ENCODE measurements at regions not wholly inside any gene's neighbourhood (a gene's known extent, or its start where the extent isn't known, plus 50 kb on each side); places are given as distances from the start of the nearest gene placed in this dataset.
"Not testable (repeated sequence)": the region's sequence is repeated elsewhere in the genome, so short reads cannot be mapped to it uniquely, and the experiment has no call there.

- CTCF ChIA-PET; H3K36me3 ChIP-seq (ENCODE audit: control insufficient read depth, insufficient read depth, low read length); H3K27ac ChIP-seq (ENCODE audit: low read length); H3K4me1 ChIP-seq (ENCODE audit: control insufficient read depth, insufficient read depth, low read length); H3K4me3 ChIP-seq (ENCODE audit: low read depth in 2 of 2, low read length in 2 of 2); BruUV-seq (replicated peaks); DNase-seq (ENCODE audit: low read depth, low spot score); POLR2A ChIA-PET; ATAC-seq; H3K9me3 ChIP-seq (ENCODE audit: control insufficient read depth, insufficient read depth, low read depth, low read length); intact Hi-C loops (cut with micrococcal nuclease; ENCODE audit: unreplicated experiment); H3K27me3 ChIP-seq (ENCODE audit: control insufficient read depth, insufficient read depth, low read length); in situ Hi-C loops (cut with HindIII; ENCODE audit: low pct_unique_long_range_greater_than_20kb, low sequenced_read_pairs): not testable (repeated sequence)
Observed at GRCh38 chr22:49336483-49336882, 491.2 kb downstream of the BRD1 start.

DNA sequence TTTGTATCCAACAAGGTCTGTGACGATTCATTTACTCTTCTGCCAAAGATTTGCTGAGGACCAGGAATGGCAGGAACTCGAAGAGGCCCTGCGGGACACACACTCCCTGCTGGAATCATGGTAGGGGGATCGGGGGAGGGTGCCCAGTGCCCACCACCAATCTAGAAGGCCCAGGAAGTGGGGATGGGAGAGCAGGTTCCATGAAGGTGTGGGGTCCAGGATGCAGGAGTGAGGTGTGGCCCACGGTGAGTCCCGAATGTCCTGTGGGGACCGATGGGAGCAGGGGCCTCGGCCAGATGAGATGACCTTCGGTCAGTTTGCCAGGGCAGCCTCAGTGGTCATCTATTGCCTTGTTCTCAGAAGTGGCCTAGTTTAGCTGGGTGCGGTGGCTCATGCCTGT, 492.7 kb downstream of the BRD1 start:
- H3K27me3 ChIP-seq (ENCODE audit: control insufficient read depth, insufficient read depth, low read length), result no peaks in the 10 kb centered on the region; the same call in 1 of the 2 replicates

More for the DNA sequence above, 492.7 kb downstream of the BRD1 start:
- Histone ChIP-seq H3K9me3 (ENCODE audit: control insufficient read depth, insufficient read depth, low read depth, low read length) (no peaks in the 10 kb centered on the region), H3K4me3 (ENCODE audit: low read depth in 2 of 2, low read length in 2 of 2) (no peak overlapping the region), H3K27ac (ENCODE audit: low read length) (no peak overlapping the region), H3K4me1 (ENCODE audit: control insufficient read depth, insufficient read depth, low read length) (no peaks in the 10 kb centered on the region), H3K36me3 (ENCODE audit: control insufficient read depth, insufficient read depth, low read length) (no peaks in the 10 kb centered on the region)
- POLR2A ChIA-PET, result no interaction called here
- in situ Hi-C loops (cut with HindIII; ENCODE audit: low pct_unique_long_range_greater_than_20kb, low sequenced_read_pairs) (no loop called here), intact Hi-C loops (cut with micrococcal nuclease; ENCODE audit: unreplicated experiment) (no loop called here)
- CTCF ChIA-PET, result no interaction called here
- ATAC-seq (no peak), DNase-seq (ENCODE audit: low read depth, low spot score) (no peak)
- no peak for TF ChIP-seq SIN3A (IDR thresholded peaks at IDR 0.05; ENCODE audit: borderline replicate concordance, insufficient read depth, low read depth, low read length)
- TF ChIP-seq TCF7L2 (IDR thresholded peaks at IDR 0.05; ENCODE audit: low read depth, low read length), result no peak
- no peak for TF ChIP-seq REST (IDR thresholded peaks at IDR 0.05; ENCODE audit: insufficient read depth in 1 of 2, low read depth in 2 of 2, low read length in 1 of 2)
- TF ChIP-seq, protein P1, sequence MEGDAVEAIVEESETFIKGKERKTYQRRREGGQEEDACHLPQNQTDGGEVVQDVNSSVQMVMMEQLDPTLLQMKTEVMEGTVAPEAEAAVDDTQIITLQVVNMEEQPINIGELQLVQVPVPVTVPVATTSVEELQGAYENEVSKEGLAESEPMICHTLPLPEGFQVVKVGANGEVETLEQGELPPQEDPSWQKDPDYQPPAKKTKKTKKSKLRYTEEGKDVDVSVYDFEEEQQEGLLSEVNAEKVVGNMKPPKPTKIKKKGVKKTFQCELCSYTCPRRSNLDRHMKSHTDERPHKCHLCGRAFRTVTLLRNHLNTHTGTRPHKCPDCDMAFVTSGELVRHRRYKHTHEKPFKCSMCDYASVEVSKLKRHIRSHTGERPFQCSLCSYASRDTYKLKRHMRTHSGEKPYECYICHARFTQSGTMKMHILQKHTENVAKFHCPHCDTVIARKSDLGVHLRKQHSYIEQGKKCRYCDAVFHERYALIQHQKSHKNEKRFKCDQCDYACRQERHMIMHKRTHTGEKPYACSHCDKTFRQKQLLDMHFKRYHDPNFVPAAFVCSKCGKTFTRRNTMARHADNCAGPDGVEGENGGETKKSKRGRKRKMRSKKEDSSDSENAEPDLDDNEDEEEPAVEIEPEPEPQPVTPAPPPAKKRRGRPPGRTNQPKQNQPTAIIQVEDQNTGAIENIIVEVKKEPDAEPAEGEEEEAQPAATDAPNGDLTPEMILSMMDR (IDR thresholded peaks at IDR 0.05), result no peak
- TF ChIP-seq POLR2AphosphoS5 (IDR thresholded peaks at IDR 0.05; ENCODE audit: low read depth, low read length), result no peak
- BruUV-seq (replicated peaks), result no TSS peak

All from Panc1 (cell line).